ENCODE measurements at regions not wholly inside any gene's neighbourhood (a gene's known extent, or its start where the extent isn't known, plus 50 kb on each side); places are given as distances from the start of the nearest gene placed in this dataset.

- no TSS peak for BruUV-seq (replicated peaks)
- no peaks in the 10 kb centered on the region for H3K36me3 ChIP-seq (ENCODE audit: control insufficient read depth, insufficient read depth, low read length)
- no peak for TF ChIP-seq CTCF (IDR thresholded peaks at IDR 0.05)
- TF ChIP-seq POLR2AphosphoS5 (IDR thresholded peaks at IDR 0.05; ENCODE audit: low read depth, low read length) = no peak
- TF ChIP-seq REST (IDR thresholded peaks at IDR 0.05; ENCODE audit: insufficient read depth in 1 of 2, low read depth in 2 of 2, low read length in 1 of 2) = no peak
- TF ChIP-seq TCF7L2 (IDR thresholded peaks at IDR 0.05; ENCODE audit: low read depth, low read length) = no peak
- no peak for TF ChIP-seq SIN3A (IDR thresholded peaks at IDR 0.05; ENCODE audit: borderline replicate concordance, insufficient read depth, low read depth, low read length)
- no peak overlapping the region for H3K27ac ChIP-seq (ENCODE audit: low read length)
- H3K4me3 ChIP-seq (ENCODE audit: low read depth in 2 of 2, low read length in 2 of 2) = no peak overlapping the region
- intact Hi-C loops (cut with micrococcal nuclease; ENCODE audit: unreplicated experiment) = no loop called here
- in situ Hi-C loops (cut with HindIII; ENCODE audit: low pct_unique_long_range_greater_than_20kb, low sequenced_read_pairs) = no loop called here
- no peaks in the 10 kb centered on the region for H3K9me3 ChIP-seq (ENCODE audit: control insufficient read depth, insufficient read depth, low read depth, low read length)
- 0 out of 2 replicates have a peak, but pooled peaks cover 2% of the 10 kb centered on the region for H3K27me3 ChIP-seq (ENCODE audit: control insufficient read depth, insufficient read depth, low read length)
- ChIA-PET POLR2A (no interaction called here), CTCF (no interaction called here)
- ATAC-seq (no peak), DNase-seq (ENCODE audit: low read depth, low spot score) (no peak)
- H3K4me1 ChIP-seq (ENCODE audit: control insufficient read depth, insufficient read depth, low read length) = no peaks in the 10 kb centered on the region
Observed at GRCh38 chr5:171640480-171640879, 145.1 kb upstream of the SMIM23 start.

DNA sequence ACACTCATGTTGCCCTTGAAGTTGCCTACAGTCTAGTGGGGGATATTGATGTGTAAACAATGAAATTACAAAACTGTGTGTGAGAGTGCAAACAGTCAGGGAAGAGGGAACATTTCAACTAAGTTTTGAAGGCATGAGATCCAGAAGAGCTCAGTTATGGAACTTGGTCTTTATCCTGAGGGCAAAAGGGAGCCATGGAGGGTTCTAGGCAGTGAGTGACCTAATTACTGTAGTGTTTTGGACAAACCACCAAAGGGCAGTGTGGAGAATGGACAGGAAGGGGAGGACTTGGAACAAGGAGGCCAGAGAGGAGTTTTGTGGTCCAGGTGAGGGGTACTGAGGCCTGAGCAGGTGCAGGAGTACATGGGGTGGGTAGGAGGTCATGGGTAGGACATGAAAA, 143.7 kb upstream of the SMIM23 start:
- H3K4me1 ChIP-seq (ENCODE audit: control insufficient read depth, insufficient read depth, low read length) = no peaks in the 10 kb centered on the region
- BruUV-seq (replicated peaks) = no TSS peak
- CTCF ChIA-PET = no interaction called here
- DNase-seq (ENCODE audit: low read depth, low spot score) (no peak), ATAC-seq (no peak)
- TF ChIP-seq REST (IDR thresholded peaks at IDR 0.05; ENCODE audit: insufficient read depth in 1 of 2, low read depth in 2 of 2, low read length in 1 of 2) (no peak), CTCF (IDR thresholded peaks at IDR 0.05) (no peak), SIN3A (IDR thresholded peaks at IDR 0.05; ENCODE audit: borderline replicate concordance, insufficient read depth, low read depth, low read length) (no peak), POLR2AphosphoS5 (IDR thresholded peaks at IDR 0.05; ENCODE audit: low read depth, low read length) (no peak), TCF7L2 (IDR thresholded peaks at IDR 0.05; ENCODE audit: low read depth, low read length) (no peak)
- intact Hi-C loops (cut with micrococcal nuclease; ENCODE audit: unreplicated experiment) = no loop called here
- POLR2A ChIA-PET = no interaction called here
- H3K4me3 ChIP-seq (ENCODE audit: low read depth in 2 of 2, low read length in 2 of 2) = no peak overlapping the region
- in situ Hi-C loops (cut with HindIII; ENCODE audit: low pct_unique_long_range_greater_than_20kb, low sequenced_read_pairs) = no loop called here
- no peak overlapping the region for H3K27ac ChIP-seq (ENCODE audit: low read length)
- H3K27me3 ChIP-seq (ENCODE audit: control insufficient read depth, insufficient read depth, low read length) = 0 out of 2 replicates have a peak, but pooled peaks cover 2% of the 10 kb centered on the region
- H3K9me3 ChIP-seq (ENCODE audit: control insufficient read depth, insufficient read depth, low read depth, low read length) = no peaks in the 10 kb centered on the region
- H3K36me3 ChIP-seq (ENCODE audit: control insufficient read depth, insufficient read depth, low read length) = no peaks in the 10 kb centered on the region

Measured in Panc1 (cell line).